GM21360 (cell line): ENCODE measurements at regions not wholly inside any gene's neighbourhood (a gene's known extent, or its start where the extent isn't known, plus 50 kb on each side); places are given as distances from the start of the nearest gene placed in this dataset.
"Not testable (repeated sequence)": the region's sequence is repeated elsewhere in the genome, so short reads cannot be mapped to it uniquely, and the experiment has no call there.

Source experiments
- ATAC-seq: cut with Tn5 transposase; IDR thresholded peaks from one replicate; pipeline ENCODE4 v1.9.1; 2021; ENCODE audit warnings: mild to moderate bottlenecking, moderate library complexity; ENCODE audit not compliant: unreplicated experiment

DNA sequence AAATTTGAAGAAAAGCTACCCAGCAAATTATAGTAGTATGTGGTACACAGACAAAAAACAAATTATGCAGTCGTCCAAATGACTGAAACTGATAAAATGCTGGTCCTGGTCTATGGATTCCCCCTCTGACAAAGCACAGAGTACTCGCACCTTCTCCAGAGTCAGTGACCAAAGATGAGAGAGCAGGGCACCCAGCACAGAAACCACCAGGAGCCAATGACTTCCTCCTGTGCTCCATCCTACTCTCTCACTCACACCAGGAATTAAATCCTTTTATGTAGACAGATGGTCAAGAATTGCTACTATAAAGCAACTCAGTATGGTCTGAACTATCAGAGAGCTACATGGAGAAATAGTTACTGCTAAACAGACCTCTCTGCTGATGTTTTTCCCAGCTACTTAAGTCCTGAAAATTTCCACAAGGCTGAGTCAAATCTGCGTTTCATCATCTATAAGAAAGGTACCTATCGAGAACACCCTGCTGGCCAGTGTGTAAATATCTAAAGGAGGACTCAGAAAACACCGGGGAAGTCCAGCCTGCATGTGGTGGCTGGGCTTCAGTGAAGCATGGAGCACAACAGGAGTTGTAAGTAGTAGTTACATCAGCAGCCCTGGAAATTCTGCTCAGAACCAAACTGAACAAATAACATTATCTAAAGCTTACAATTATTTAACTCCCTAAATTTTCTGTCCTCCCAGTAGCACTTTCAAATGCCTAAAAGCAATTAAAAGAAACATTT, 84.5 kb upstream of the FBXO28 start:
- peak; percentile 88 for ATAC-seq

DNA sequence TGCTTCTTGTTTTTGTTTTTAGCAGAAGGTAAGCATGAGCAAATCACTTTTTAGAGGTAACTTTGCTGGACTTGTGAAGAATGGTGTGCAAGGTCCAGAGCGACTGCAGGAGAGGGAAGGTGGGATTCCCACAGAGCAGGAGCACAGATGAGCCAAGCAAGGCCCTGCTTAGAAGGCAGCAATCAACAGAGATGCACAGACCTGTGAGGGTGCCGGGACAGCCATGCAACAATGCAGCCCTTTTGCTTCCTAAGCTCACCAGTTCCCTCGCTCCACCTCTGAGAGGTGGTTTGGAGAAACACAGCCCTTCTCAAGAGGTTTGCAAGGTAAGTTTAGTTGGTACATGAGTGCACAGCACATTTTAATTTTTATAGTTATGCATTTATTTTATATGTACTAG, 85.1 kb upstream of the FBXO28 start:
- ATAC-seq: not testable (repeated sequence)

DNA sequence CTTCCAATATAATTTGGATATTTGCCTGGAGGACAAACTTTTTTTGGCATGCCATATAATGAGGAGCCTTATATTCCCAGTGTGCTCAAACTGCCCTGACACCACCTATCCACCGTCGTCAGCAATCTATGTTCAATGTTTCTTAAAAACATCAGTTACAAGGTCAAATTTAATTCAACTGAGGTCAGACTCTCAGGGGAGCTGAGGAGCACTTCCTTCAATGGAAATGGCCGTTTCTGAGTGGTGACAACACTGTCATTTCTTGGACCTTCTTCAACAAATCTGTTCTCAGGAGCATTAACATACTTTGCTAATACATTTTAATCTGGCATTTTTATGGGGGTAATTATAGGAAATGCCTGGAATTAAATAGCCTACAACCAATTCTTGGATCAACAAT, 90.8 kb upstream of the FBXO28 start:
- ATAC-seq: not testable (repeated sequence)

DNA sequence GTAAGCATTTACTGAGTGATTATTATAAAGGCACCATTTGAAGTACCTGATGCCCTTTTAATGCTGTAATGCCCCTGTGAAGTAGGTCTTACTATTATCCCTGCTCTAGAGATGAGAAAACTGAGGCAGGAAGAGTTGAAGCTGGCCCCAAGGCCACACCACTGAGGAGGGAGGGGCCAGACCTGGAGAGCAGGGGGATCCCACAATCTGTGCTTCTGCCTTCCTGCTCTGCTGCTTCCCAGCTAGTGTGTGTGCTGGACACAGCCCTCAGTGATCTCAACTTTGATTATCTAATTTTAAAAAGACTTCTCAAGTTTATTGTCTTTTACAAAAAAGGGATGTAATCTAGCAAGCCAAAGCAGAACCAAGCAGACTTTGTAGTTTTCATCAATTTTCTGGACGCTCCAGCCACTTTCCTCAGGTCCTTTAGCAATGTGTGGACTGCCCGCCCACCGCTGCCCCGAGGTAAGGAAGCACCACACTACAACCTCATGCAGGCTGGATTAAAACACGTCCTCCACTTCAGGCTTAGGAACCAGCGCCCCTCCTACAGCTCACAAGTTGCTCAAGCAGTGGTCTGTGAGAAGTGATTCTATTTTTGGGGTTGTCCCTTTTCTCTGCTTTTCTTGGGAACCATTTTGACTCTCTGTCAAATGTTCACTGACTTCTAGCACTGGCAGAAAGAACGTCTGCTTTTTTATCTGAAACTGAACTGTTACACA, 91.5 kb upstream of the FBXO28 start:
- not testable (repeated sequence) for ATAC-seq

DNA sequence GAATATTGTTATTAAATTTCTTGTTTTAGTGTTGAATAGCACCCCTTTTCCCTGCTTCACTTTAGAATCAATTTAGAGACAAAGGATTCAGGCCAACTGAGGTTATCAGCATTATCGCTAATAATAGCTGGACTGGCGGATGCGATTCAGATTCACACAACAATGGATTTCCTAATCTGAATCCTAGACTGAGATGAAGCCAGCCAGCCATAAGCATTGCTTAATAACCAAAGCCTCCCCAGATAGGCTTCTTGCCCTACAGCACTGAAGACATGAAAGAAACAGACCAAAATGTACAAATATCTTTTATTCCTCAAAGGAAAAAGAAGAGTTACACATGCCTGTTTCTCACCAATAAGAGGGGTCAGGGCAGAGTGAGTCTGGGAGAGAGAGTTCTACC, 94.0 kb upstream of the FBXO28 start:
- not testable (repeated sequence) for ATAC-seq

DNA sequence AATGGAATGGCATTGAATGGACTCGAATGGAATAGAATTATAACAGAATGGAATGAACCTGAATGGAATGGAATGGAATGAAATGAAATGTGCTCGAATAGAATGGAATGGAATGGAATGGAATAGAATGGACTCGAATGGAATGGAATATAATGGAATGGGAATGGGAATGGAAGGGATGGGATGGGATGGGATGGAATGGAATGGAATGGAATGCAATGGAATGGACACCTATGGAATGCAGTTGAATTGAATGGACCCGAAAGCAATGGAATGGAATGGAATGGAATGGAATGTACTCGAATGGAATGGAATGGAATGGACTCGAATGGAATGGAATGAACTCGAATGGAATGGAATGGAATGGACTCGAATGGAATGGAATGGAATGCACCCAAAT, 98.1 kb upstream of the FBXO28 start:
- ATAC-seq: not testable (repeated sequence)

DNA sequence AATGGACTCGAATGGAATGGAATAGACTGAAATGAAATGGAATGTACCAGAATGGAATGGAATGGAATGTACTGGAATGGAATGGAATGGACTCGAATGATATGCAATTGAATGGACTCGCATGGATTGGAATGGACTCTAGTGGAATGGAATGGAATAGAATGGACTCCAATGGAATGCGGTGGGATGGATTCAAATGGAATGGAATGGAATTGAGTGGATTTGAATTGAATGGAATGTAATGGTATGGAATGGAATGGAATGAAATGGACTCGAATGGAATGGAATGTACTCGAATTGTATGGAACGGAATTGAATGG, 99.6 kb upstream of the FBXO28 start:
- no peak for ATAC-seq

DNA sequence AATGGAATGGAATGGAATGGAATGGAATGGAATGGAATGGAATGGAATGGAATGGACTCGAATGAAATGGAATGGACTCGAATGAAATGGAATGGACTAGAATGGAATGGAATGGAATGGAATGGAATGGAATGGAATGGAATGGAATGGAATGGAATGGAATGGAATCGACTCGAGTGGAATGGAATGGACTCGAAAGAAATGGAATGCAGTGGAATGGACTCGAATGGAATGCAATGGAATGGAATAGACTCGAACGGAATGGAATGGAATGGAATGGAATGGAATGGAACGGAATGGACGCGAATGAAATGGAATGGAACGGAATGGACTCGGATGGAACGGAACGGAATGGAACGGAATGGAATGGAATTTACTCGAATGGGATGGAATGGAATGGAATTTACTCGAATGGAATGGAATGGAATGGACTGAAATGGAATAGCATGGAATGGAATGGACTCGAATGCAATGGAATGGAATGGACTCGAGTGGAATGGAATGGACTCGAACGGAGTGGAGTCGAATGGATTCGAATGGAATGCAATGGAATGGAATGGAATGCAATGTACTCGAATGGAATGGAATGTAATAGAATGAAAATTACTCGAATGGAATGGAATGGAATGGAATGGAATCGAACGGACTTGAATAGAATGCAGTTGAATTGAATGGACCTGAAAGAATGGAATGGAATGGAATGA, 100.1 kb upstream of the FBXO28 start:
- not testable (repeated sequence) for ATAC-seq

DNA sequence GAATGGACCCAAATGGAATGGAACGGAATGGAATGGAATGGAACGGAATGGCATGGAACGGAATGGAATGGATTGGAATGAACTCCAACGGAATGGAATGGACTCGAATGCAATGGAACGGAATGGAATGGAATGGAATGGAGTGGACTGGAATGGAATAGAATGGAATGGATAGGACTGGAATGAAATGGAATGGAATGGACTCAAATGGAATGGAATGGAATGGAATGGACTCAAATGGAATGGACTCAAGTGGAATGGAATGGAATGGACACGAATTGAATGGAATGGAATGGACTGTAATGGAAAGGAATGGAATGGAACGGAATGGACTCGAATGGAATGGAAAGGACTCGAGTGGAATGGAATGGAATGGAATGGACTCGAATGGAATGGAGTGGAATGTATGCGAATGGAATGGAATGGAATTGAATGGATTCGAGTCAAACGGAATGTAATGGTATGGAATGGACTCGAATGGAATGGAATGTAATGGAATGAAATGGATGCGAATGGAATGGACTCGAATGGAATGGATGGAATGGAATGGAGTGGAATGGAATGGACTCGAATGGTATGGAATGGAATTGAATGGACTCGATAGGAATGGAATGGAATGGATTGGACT, 101.0 kb upstream of the FBXO28 start:
- ATAC-seq: not testable (repeated sequence)

DNA sequence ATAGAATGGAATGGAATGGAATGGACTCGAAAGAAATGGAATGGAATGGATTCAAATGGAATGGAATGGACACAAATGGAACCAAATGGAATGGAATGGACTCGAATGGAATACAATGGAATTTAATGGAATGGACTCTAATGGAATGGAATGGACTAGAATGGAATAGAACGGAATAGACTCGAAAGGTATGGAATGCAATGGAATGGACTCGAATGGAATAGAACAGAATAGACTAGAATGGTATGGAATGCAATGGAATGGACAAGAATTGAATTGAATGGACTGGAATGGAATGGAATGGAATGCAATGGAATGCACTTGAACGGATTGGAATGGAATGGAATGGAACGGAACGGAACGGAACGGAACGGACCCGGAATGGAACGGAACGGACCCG, 101.7 kb upstream of the FBXO28 start:
- ATAC-seq: not testable (repeated sequence)

DNA sequence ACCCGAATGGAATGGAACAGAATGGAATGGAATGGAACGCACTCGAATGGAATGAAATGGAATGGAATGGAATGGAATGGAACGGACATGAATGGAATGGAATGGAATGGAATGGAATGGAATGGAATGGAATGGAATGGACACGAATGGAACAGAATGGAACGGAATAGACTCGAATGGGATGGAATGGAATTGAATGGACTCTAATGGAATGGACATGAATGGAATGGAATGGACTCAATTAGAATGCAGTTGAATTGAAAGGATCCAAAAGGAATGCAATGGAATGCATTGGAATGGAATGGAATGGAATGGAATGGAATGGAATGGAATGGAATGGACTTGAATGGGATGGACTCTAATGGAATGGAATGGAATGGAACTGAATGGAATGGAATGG, 102.2 kb upstream of the FBXO28 start:
- not testable (repeated sequence) for ATAC-seq

DNA sequence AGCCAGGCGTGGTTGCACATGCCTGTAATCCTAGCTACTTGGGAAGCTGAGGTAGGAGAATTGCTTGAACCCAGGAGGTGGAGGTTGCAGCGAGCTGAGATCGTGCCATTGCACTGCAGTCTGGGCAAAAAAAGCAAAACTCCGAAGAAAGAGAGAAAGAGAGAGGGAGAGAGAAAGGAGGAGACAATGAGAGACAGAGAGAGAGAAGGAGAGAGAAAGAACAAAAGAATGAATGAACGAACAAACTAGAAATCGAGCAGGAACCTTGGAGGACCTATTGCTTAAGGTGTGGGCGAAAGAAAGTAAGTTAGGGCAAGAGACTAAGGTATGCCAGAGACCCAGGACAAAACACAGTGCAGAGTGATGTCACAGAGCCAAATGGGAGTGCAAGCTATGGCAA, 102.8 kb upstream of the FBXO28 start:
- not testable (repeated sequence) for ATAC-seq

DNA sequence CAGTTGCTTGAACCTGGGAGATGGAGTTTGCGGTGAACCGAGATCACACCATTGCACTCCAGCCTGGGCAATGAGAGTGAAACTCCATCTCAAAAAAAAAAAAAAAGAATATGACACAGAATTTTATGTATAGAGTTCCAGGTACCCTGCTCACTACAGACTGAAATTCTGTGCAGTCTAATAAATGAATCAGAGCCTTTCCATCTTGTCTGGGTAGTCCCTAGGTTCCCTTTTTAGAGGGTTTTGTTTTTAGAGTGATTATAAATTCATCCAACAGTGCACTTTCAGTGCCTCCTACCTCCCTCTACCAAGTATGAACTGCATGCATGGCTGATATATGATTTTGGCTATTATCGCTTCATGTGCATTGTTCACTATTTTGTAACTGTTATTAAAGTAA, 107.9 kb upstream of the FBXO28 start:
- ATAC-seq: not testable (repeated sequence)

DNA sequence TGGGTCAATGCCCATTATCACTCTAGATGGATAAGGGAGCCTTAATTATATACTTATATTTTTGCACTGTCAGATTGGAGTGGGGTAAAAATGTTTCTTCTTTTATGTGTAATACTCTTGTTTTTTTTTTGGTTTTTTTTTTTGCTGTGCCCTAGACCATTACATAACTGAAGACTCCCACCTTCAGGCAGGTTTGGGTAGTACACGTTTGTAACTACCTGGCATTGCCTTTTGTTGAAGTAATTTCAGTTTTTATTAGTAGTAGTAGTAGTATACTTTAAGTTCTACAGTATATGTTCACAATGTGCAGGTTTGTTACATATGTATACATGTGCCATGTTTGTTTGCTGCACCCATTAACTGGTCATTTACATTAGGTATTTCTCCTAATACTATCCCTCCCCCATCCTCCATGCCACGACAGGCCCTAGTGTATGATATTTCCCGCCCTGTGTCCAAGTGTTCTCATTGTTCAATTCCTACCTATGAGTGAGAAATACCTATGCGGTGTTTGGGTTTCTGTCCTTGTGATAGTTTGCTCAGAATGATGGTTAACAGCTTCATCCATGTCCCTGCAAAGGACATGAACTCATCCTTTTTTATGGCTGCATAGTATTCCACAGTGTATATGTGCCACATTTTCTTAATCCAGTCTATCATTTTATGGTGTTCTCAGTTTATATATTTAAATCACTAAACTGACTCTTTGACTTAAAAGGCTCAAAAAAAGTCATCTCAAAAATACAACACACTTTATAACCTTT, 109.2 kb upstream of the FBXO28 start:
- ATAC-seq: not testable (repeated sequence)

DNA sequence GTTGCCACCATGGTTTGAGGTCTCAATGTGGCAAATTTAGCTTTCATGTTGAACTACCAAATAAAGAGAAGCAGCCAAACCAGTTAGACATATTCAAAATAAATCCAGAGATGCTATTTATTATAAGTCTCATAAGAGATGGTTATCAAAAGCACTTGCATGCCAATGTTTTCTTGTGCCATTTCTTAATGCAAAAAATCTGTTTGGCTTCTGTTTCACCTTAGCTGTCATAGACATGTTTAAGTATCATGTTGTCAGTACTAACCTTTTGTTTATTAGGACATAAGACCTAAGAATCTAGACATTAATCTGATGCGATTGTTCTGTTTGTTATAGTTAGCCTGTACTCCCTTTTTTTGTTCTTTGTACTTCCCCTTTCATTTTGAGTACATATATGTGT, 110.0 kb upstream of the FBXO28 start:
- ATAC-seq: not testable (repeated sequence)

DNA sequence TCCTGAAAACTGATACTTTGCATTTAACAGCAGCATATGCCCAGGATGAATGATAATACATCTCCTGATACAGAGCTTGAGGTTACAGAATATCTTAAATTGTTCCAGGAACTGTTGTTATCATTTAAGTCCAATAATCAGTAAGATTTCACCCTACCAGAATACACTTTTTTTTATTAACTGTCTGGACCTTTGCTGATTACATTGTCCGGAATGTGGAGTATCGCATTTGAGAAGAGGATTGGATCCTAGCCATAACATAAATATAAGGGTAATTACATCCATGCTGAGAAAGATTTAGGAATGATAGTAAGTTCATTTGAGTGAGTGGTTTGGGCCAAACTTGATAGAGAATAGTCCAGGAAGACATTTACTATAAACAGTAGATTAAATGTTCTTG, 112.2 kb upstream of the FBXO28 start:
- ATAC-seq: not testable (repeated sequence)

DNA sequence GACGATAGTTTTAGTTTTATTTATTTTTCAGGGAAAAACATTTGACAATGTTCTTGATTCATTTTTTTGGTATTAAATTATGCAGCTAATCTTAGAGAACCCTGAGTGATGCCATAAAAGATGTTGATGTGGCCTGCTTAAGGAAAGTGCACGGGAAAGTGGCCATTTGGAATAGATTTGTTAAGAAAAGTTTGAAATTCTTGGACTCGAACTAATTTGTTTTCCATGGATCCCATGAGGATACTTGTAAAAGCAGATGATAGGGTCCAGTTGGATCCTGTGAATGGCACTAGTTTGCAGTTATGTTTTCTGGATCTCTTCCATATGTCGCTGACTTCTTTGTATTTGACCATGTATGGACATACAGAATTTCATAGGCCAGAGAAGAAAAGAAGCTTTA, 114.2 kb upstream of the FBXO28 start:
- ATAC-seq: not testable (repeated sequence)

DNA sequence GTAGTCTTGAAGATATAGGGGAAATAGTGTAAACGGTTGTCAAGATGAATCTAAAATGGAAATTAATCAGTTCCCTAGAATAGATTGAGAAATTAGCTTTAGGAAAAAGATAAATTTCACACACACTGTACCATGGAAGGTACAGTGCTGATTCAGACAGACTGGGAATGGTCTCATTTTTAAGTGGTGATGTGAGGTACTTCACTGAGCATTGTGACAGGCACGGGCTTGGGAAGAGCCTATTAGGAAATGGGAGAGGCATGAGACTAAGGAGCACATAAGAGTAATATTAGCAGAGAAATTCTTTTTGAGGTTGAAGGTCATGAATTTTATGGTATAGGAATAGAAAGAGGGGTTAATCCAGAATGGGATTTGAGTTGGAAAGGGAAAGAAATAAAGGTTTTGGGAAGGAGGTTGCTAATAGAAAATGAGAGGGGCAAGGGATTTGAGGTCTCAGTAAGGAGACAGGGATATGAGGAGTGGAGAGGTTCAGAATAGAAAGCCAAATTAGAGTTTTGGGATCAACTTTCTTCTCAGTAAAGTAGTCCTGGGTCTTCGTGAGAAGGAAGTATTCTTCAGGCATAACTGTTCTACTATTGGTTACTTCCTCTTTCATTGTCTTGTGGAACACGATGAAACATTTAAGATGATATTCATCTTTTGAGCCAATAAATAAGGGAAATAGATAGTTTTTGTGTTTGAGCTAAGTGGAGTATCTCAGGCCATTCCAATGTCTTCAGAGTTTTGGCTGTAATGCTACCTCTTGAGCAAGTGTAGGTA, 115.0 kb upstream of the FBXO28 start:
- ATAC-seq: not testable (repeated sequence)

DNA sequence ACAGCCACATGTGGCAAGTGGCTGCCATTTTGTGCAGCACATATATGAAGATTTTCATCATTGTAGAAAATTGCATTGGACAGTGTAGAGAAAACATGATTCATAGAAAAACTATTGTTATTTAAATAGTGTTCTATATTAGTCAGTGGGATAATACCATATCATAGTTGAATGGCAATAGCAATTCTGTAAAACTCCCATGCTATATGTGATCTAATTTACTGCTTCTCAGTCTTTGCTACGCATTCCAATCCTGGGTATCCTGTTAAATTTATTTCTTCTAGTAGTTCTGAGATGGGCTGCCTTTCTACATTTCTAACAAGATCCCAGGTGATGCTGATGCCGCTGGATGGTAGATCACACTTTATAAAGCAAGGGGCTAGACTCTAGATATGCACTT, 117.5 kb upstream of the FBXO28 start:
- not testable (repeated sequence) for ATAC-seq
